K562 (cell line): ENCODE measurements at regions not wholly inside any gene's neighbourhood (a gene's known extent, or its start where the extent isn't known, plus 50 kb on each side); places are given as distances from the start of the nearest gene placed in this dataset.

Experiments used
- CBFB ChIP-seq: sonication (generic); formaldehyde crosslinking; IDR thresholded peaks from 2 replicates; pipeline ENCODE4 v1.4.0; 2020; ENCODE audit warnings: mild to moderate bottlenecking, missing genetic modification reagents
- CTBP1 ChIP-seq: fragments of 450-650 bp; IDR thresholded peaks from 2 replicates; pipeline ENCODE4 v1.6.1; 2016; ENCODE audit warnings: borderline replicate concordance
- TCFL5 ChIP-seq: fragments of 250-450 bp; sonication (Bioruptor Pico); conservative IDR thresholded peaks from 2 replicates; pipeline ENCODE4 v1.6.1; 2021; ENCODE audit warnings: mild to moderate bottlenecking, moderate library complexity, matching md5 sums
- TFAP4 ChIP-seq: sonication (generic); formaldehyde crosslinking; IDR thresholded peaks from 2 replicates; pipeline ENCODE4 v1.8.0; 2022; ENCODE audit warnings: missing genetic modification reagents, mild to moderate bottlenecking, moderate library complexity, borderline replicate concordance
- THAP12 ChIP-seq: fragments of 250-450 bp; sonication (Bioruptor Pico); IDR thresholded peaks from 2 replicates; pipeline ENCODE4 v1.9.0; 2021; ENCODE audit warnings: mild to moderate bottlenecking, inconsistent platforms
- U2AF2 ChIP-seq: fragments of 200-400 bp; formaldehyde crosslinking; optimal IDR thresholded peaks from 2 replicates; pipeline ENCODE3; 2017; ENCODE audit warnings: low read depth, mild to moderate bottlenecking, low read length
- TF ChIP-seq, protein P1 (sequence below): fragments of 200-400 bp; formaldehyde crosslinking; IDR thresholded peaks from 2 replicates; pipeline ENCODE4 v1.6.1; 2017; ENCODE audit warnings: mild to moderate bottlenecking, low read depth, low read length, moderate library complexity

DNA sequence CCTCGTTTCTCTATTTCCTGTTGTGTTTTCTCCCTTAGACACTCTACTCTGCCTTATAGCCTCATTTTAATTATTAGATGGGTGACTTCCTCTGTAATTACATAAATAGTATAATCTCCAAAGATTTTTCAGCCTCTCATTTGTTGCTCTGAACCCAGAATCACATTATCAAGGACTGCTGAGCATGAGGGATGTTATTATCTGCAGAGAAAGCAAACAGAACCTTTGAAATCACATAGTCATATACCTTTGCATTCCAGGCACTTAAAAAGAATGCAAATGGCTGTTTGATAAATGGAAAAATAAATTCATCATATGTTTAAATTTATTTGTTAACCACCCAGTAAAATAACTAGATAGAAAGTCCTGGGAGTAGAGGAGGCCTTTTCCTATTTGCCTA lies 305.1 kb upstream of the PPP1R2C start (continued):
- no peak for TF ChIP-seq THAP12 (CRISPR knock-in tag)
- TF ChIP-seq, protein P1, sequence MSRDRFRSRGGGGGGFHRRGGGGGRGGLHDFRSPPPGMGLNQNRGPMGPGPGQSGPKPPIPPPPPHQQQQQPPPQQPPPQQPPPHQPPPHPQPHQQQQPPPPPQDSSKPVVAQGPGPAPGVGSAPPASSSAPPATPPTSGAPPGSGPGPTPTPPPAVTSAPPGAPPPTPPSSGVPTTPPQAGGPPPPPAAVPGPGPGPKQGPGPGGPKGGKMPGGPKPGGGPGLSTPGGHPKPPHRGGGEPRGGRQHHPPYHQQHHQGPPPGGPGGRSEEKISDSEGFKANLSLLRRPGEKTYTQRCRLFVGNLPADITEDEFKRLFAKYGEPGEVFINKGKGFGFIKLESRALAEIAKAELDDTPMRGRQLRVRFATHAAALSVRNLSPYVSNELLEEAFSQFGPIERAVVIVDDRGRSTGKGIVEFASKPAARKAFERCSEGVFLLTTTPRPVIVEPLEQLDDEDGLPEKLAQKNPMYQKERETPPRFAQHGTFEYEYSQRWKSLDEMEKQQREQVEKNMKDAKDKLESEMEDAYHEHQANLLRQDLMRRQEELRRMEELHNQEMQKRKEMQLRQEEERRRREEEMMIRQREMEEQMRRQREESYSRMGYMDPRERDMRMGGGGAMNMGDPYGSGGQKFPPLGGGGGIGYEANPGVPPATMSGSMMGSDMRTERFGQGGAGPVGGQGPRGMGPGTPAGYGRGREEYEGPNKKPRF, result no peak
- no peak for TF ChIP-seq CTBP1
- TF ChIP-seq TFAP4 (CRISPR knock-in tag), result no peak
- TF ChIP-seq U2AF2, result no peak
- TF ChIP-seq CBFB (CRISPR knock-in tag), result no peak
- TF ChIP-seq TCFL5 (CRISPR knock-in tag), result no peak
